HG03175 (cell line): ENCODE measurements at regions not wholly inside any gene's neighbourhood (a gene's known extent, or its start where the extent isn't known, plus 50 kb on each side); places are given as distances from the start of the nearest gene placed in this dataset.

Source experiments
- ATAC-seq: cut with Tn5 transposase; IDR thresholded peaks from one replicate; pipeline ENCODE4 v1.9.1; 2021; ENCODE audit warnings: mild to moderate bottlenecking, moderate library complexity; ENCODE audit not compliant: unreplicated experiment

GRCh38 chr4:162659716-162660115 lies 495.9 kb upstream of the FSTL5 start:
- ATAC-seq, result no peak

GRCh38 chr4:162657966-162658365 lies 494.2 kb upstream of the FSTL5 start:
- no peak for ATAC-seq

- no peak for ATAC-seq
Measured at GRCh38 chr4:162650166-162650565, 486.4 kb upstream of the FSTL5 start.

- ATAC-seq, result no peak
Measured at GRCh38 chr4:162645381-162645780, 481.6 kb upstream of the FSTL5 start.

- ATAC-seq, result no peak
Measured at GRCh38 chr4:162644346-162644745, 480.5 kb upstream of the FSTL5 start.

GRCh38 chr4:162640152-162640551 lies 476.4 kb upstream of the FSTL5 start:
- no peak for ATAC-seq

GRCh38 chr4:162634390-162634789 lies 470.6 kb upstream of the FSTL5 start:
- no peak for ATAC-seq

- ATAC-seq, result no peak
Measured at GRCh38 chr4:162622664-162623063, 458.9 kb upstream of the FSTL5 start.

- ATAC-seq, result no peak
Measured at GRCh38 chr4:162610116-162610515, 446.3 kb upstream of the FSTL5 start.

- ATAC-seq, result no peak
Measured at GRCh38 chr4:162586266-162586665, 422.5 kb upstream of the FSTL5 start.

GRCh38 chr4:162582180-162582579 lies 418.4 kb upstream of the FSTL5 start:
- ATAC-seq, result peak; percentile 40

GRCh38 chr4:162565730-162566129 lies 401.9 kb upstream of the FSTL5 start:
- no peak for ATAC-seq

GRCh38 chr4:162560073-162560472 lies 396.3 kb upstream of the FSTL5 start:
- ATAC-seq, result no peak

GRCh38 chr4:162557516-162558106 lies 393.8 kb upstream of the FSTL5 start:
- peak; percentile 54 for ATAC-seq

GRCh38 chr4:162535121-162535520 lies 371.3 kb upstream of the FSTL5 start:
- ATAC-seq, result peak; percentile 39

GRCh38 chr4:162523171-162523570 lies 359.4 kb upstream of the FSTL5 start:
- ATAC-seq, result no peak

- no peak for ATAC-seq
Measured at GRCh38 chr4:162522724-162523123, 358.9 kb upstream of the FSTL5 start.

GRCh38 chr4:162510937-162511336 lies 347.1 kb upstream of the FSTL5 start:
- no peak for ATAC-seq

GRCh38 chr4:162510115-162510514 lies 346.3 kb upstream of the FSTL5 start:
- ATAC-seq, result no peak

- no peak for ATAC-seq
Measured at GRCh38 chr4:162509333-162509732, 345.5 kb upstream of the FSTL5 start.

GRCh38 chr4:162506253-162506652 lies 342.5 kb upstream of the FSTL5 start:
- ATAC-seq, result no peak

GRCh38 chr4:162503868-162504267 lies 340.1 kb upstream of the FSTL5 start:
- ATAC-seq, result no peak

- ATAC-seq, result no peak
Measured at GRCh38 chr4:162502109-162502508, 338.3 kb upstream of the FSTL5 start.
